ENCODE measurements at regions not wholly inside any gene's neighbourhood (a gene's known extent, or its start where the extent isn't known, plus 50 kb on each side); places are given as distances from the start of the nearest gene placed in this dataset.

DNA sequence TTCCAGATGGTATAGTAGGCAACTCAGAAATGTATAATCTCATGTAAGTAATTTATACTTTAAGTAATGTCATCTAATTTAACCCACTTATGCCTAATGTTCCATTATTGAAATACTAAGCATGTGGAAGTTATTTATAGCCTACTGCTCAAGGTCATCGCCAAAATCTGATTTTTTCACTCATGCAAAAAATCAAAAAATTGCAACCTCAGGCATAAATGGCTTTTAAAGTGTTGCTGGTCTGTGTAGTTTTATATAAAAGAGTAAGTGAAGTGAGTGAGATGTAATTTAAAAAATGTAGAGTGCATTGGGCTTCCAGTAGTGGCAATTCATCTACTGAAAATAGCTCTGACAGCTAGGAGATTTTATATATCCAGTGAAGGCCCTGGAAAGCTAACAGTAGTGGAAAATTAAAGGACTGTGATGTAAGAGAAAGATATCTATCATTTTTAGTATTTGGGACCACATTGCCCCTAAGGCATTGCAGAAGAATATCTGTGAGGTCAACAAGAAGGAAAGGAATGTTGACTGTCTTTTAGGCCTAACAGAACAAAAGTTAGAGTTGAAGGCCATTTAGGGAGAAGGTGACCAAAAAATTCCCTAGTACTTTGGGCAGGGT, 624.5 kb upstream of the CHORDC1 start:
- no peaks in the 10 kb centered on the region for H3K27me3 ChIP-seq (ENCODE audit: insufficient read depth, low read depth, severe bottlenecking)
- no peak overlapping the region for H3K4me3 ChIP-seq (ENCODE audit: low read depth, low read length)
- no peak for DNase-seq
- no peaks in the 10 kb centered on the region for H3K36me3 ChIP-seq
- H3K27ac ChIP-seq: no peak overlapping the region
- no peaks in the 10 kb centered on the region for H3K9me3 ChIP-seq (ENCODE audit: severe bottlenecking)
- TF ChIP-seq, protein P1, sequence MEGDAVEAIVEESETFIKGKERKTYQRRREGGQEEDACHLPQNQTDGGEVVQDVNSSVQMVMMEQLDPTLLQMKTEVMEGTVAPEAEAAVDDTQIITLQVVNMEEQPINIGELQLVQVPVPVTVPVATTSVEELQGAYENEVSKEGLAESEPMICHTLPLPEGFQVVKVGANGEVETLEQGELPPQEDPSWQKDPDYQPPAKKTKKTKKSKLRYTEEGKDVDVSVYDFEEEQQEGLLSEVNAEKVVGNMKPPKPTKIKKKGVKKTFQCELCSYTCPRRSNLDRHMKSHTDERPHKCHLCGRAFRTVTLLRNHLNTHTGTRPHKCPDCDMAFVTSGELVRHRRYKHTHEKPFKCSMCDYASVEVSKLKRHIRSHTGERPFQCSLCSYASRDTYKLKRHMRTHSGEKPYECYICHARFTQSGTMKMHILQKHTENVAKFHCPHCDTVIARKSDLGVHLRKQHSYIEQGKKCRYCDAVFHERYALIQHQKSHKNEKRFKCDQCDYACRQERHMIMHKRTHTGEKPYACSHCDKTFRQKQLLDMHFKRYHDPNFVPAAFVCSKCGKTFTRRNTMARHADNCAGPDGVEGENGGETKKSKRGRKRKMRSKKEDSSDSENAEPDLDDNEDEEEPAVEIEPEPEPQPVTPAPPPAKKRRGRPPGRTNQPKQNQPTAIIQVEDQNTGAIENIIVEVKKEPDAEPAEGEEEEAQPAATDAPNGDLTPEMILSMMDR (IDR thresholded peaks at IDR 0.05; ENCODE audit: low read depth, low read length): no peak

DNA sequence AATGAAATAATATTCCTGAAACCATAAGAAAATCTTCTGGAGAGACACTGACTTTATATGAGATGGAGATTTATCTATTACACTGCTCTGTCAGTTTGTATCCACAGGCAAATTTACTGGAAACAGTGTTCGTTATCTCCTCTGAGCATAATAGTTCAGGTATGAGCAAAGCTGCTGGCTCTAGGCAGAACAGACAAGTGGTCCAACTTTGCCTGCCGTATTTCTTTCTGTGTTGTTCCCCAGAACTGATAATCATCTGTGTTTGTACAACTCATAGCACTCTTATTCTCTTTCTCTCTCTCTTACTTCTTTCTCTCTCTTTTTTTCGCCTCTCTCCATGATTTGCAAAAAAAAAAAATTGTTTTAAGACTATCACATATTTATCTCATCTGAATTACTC, 623.8 kb upstream of the CHORDC1 start:
- DNase-seq: no peak
- TF ChIP-seq, protein P1 (IDR thresholded peaks at IDR 0.05; ENCODE audit: low read depth, low read length): no peak
- H3K4me3 ChIP-seq (ENCODE audit: low read depth, low read length): no peak overlapping the region
- no peaks in the 10 kb centered on the region for H3K36me3 ChIP-seq
- H3K27me3 ChIP-seq (ENCODE audit: insufficient read depth, low read depth, severe bottlenecking): no peaks in the 10 kb centered on the region
- no peak overlapping the region for H3K27ac ChIP-seq
- H3K9me3 ChIP-seq (ENCODE audit: severe bottlenecking): no peaks in the 10 kb centered on the region

DNA sequence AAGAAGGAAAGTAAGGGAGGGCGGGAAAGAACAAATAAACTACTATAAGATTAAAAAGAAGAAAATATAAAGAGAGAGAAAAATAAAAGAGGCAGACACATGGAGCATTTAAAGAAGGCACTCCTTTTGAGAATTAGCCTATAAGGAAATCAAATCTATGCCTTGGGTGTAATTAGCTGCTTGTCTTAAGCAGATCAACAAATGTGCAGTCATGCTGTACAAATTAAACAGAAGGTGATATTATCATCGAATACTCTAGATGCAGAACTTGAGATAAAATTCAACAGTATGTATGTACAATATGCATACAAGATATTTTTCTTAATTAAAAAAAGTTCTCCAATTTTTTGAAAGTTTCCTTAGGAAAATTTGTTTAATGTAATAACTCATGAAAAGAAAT, 623.0 kb upstream of the CHORDC1 start:
- DNase-seq: no peak
- Histone ChIP-seq H3K36me3 (no peaks in the 10 kb centered on the region), H3K9me3 (ENCODE audit: severe bottlenecking) (no peaks in the 10 kb centered on the region), H3K4me3 (ENCODE audit: low read depth, low read length) (no peak overlapping the region), H3K27ac (no peak overlapping the region), H3K27me3 (ENCODE audit: insufficient read depth, low read depth, severe bottlenecking) (no peaks in the 10 kb centered on the region)
- TF ChIP-seq, protein P1 (IDR thresholded peaks at IDR 0.05; ENCODE audit: low read depth, low read length): no peak

DNA sequence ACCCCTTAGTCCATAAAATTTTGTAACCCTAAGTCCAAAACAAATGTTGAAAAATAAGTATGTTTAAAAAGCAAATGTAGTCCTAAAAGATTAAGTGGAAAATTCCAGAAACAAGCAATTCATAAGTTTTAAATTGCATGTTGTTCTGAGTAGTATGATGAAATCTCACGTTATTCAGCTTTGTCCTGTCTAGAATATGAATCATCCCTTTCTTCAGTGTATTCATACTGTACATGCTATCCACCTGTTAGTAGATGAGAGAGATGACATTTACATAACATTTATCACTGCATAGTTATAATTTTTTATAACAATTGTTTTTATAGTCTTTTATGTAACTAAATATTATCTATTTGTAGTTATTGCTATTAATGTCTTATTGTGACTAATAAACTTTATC, 622.3 kb upstream of the CHORDC1 start:
- no peak for DNase-seq
- Histone ChIP-seq H3K4me3 (ENCODE audit: low read depth, low read length) (no peak overlapping the region), H3K9me3 (ENCODE audit: severe bottlenecking) (no peaks in the 10 kb centered on the region), H3K27ac (no peak overlapping the region), H3K36me3 (no peaks in the 10 kb centered on the region), H3K27me3 (ENCODE audit: insufficient read depth, low read depth, severe bottlenecking) (no peaks in the 10 kb centered on the region)
- TF ChIP-seq, protein P1 (IDR thresholded peaks at IDR 0.05; ENCODE audit: low read depth, low read length): no peak

DNA sequence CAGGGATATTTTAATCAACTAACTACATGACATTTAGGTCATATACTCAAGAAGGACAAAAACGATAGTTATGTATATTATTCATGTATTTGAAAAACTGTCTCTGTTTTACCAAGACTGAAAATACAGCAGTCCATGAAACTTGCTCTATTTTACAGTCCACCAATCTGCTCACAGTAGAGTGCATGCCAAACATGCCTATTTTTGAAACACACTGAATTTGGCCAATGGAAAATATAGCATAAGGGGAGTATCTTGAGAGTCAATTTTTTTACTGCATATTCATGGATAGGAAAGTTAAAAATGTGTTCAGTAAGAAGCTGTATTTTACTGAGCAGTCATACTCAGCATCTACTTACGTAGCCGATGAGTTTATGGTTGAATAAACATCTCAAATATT, 621.2 kb upstream of the CHORDC1 start:
- no peaks in the 10 kb centered on the region for H3K9me3 ChIP-seq (ENCODE audit: severe bottlenecking)
- no peaks in the 10 kb centered on the region for H3K27me3 ChIP-seq (ENCODE audit: insufficient read depth, low read depth, severe bottlenecking)
- no peak overlapping the region for H3K27ac ChIP-seq
- TF ChIP-seq, protein P1 (IDR thresholded peaks at IDR 0.05; ENCODE audit: low read depth, low read length): no peak
- H3K36me3 ChIP-seq: no peaks in the 10 kb centered on the region
- no peak overlapping the region for H3K4me3 ChIP-seq (ENCODE audit: low read depth, low read length)
- DNase-seq: no peak

DNA sequence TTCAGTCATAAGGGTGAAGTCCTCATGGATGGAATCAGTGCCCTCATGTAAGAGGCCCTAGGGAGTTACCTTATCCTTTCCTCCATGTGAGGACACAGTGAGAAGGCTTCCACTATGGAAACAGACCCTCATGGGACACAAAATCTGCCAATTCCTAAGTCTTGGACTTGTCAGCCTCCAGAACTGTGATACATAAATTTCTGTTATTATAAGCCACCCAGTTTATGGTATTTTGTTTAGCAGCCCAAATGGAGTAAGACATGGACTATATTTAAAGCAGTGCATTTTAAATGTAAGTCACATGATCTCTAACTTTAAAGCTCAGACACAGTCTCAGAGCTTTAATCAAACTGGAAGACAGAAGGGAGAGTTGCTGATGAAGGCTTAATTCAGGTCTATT, 619.8 kb upstream of the CHORDC1 start:
- DNase-seq: no peak
- no peaks in the 10 kb centered on the region for H3K36me3 ChIP-seq
- no peak overlapping the region for H3K4me3 ChIP-seq (ENCODE audit: low read depth, low read length)
- H3K27ac ChIP-seq: no peak overlapping the region
- TF ChIP-seq, protein P1 (IDR thresholded peaks at IDR 0.05; ENCODE audit: low read depth, low read length): no peak
- no peaks in the 10 kb centered on the region for H3K27me3 ChIP-seq (ENCODE audit: insufficient read depth, low read depth, severe bottlenecking)
- H3K9me3 ChIP-seq (ENCODE audit: severe bottlenecking): no peaks in the 10 kb centered on the region

All from WERI-Rb-1 (cell line).